Liver (tissue), 8 donors: ENCODE measurements at regions not wholly inside any gene's neighbourhood (a gene's known extent, or its start where the extent isn't known, plus 50 kb on each side); places are given as distances from the start of the nearest gene placed in this dataset.

Source experiments
- DNase-seq: peaks from one replicate; pipeline ENCODE4 v3.0.0-alpha.2; 2017; ENCODE audit warnings: low spot score
- H3K27ac ChIP-seq, 2 donors: one replicate each; pipeline ENCODE4 v1.7.0; 2013; ENCODE audit warnings: inconsistent platforms in 2 of 2, low read length in 2 of 2, control low read depth in 1 of 2, low read depth in 1 of 2, mild to moderate bottlenecking in 1 of 2
- H3K27me3 ChIP-seq, 4 donors: one replicate each; pipeline versions ENCODE4 v1.6.1 to v1.7.0; 2013; ENCODE audit warnings: low read length in 3 of 4, inconsistent platforms in 1 of 4, mild to moderate bottlenecking in 1 of 4, moderate library complexity in 1 of 4; ENCODE audit not compliant: control insufficient read depth in 4 of 4, insufficient read depth in 4 of 4
- H3K36me3 ChIP-seq, 4 donors: one replicate each; pipeline versions ENCODE4 v1.6.1 to v1.7.0; 2013; ENCODE audit warnings: low read length in 3 of 4, mild to moderate bottlenecking in 3 of 4, low read depth in 1 of 4, moderate library complexity in 1 of 4; ENCODE audit not compliant: control insufficient read depth in 4 of 4, insufficient read depth in 3 of 4
- H3K4me1 ChIP-seq, 4 donors: one replicate each; pipeline versions ENCODE4 v1.6.1 to v1.7.0; 2013; ENCODE audit warnings: low read length in 3 of 4, mild to moderate bottlenecking in 3 of 4, moderate library complexity in 1 of 4; ENCODE audit not compliant: control insufficient read depth in 4 of 4, insufficient read depth in 4 of 4
- H3K4me3 ChIP-seq, 3 donors: one replicate each; pipeline versions ENCODE4 v1.6.1 to v1.7.0; 2013; ENCODE audit warnings: low read length in 3 of 3, control low read depth in 1 of 3, low read depth in 1 of 3, mild to moderate bottlenecking in 1 of 3
- H3K9ac ChIP-seq, 2 donors: one replicate each; pipeline ENCODE4 v1.7.0; 2013; ENCODE audit warnings: low read length in 2 of 2, mild to moderate bottlenecking in 2 of 2, moderate library complexity in 2 of 2, control low read depth in 1 of 2, low read depth in 1 of 2
- H3K9me3 ChIP-seq, 4 donors: one replicate each; pipeline versions ENCODE4 v1.6.1 to v1.7.0; 2013; ENCODE audit warnings: low read length in 3 of 4; ENCODE audit not compliant: control insufficient read depth in 4 of 4
- CTCF ChIP-seq: fragments of 150-350 bp; IDR thresholded peaks from 2 replicates; pipeline ENCODE4 v1.5.1; 2017; ENCODE audit warnings: improper control_type of control experiment, low read depth, low read length; ENCODE audit not compliant: missing input control
- FOXA1 ChIP-seq: IDR thresholded peaks from 2 replicates; pipeline ENCODE4 v1.6.1; 2016; ENCODE audit warnings: antibody characterized with exemption
- FOXA2 ChIP-seq: IDR thresholded peaks from 2 replicates; pipeline ENCODE4 v1.6.1; 2016; ENCODE audit warnings: antibody characterized with exemption
- HNF4A ChIP-seq, 2 donors: conservative IDR thresholded peaks; 2 replicates each; pipeline ENCODE4 v1.6.1; 2016; ENCODE audit warnings: antibody characterized with exemption in 2 of 2, mild to moderate bottlenecking in 2 of 2
- HNF4G ChIP-seq: IDR thresholded peaks from 2 replicates; pipeline ENCODE4 v1.6.1; 2016; ENCODE audit warnings: antibody characterized with exemption
- JUND ChIP-seq, 2 donors: IDR thresholded peaks; 2 replicates each; pipeline ENCODE4 v1.6.1; 2016; ENCODE audit warnings: antibody characterized with exemption in 2 of 2
- NR2F2 ChIP-seq: IDR thresholded peaks from 2 replicates; pipeline ENCODE4 v1.6.1; 2016; ENCODE audit warnings: antibody characterized with exemption
- RAD21 ChIP-seq, 2 donors: IDR thresholded peaks; 2 replicates each; pipeline ENCODE4 v1.6.1; 2016; ENCODE audit warnings: antibody characterized with exemption in 2 of 2, mild to moderate bottlenecking in 2 of 2
- REST ChIP-seq: IDR thresholded peaks from 2 replicates; pipeline ENCODE4 v1.6.1; 2016; ENCODE audit warnings: antibody characterized with exemption, mild to moderate bottlenecking
- RXRA ChIP-seq, 2 donors: IDR thresholded peaks; 2 replicates each; pipeline ENCODE4 v1.6.1; 2017 to 2018; ENCODE audit warnings: antibody characterized with exemption in 2 of 2, mild to moderate bottlenecking in 1 of 2
- SP1 ChIP-seq: IDR thresholded peaks from 2 replicates; pipeline ENCODE4 v1.6.1; 2018; ENCODE audit warnings: antibody characterized with exemption, mild to moderate bottlenecking
- WGBS: extraction: QIAGEN DNeasy Blood & Tissue Kit; methylation state at CpG from one replicate; pipeline ENCODE4 v1.1.7; 2013; 5-methylcytosine and 5-hydroxymethylcytosine counted together
- donor health status: healthy.
- donor health status: healthy.
- donor health status: healthy.
- donor health status: healthy.
- donor health status: healthy.

GRCh38 chr3:159781867-159782266 lies 206.8 kb upstream of the IL12A start:
- H3K27me3 ChIP-seq, result no peaks in the 10 kb centered on the region
- H3K9me3 ChIP-seq, result no peaks in the 10 kb centered on the region
- no peak for DNase-seq
- no peak overlapping the region for H3K27ac ChIP-seq
- H3K36me3 ChIP-seq, result peaks cover 0 to under 1% (median 0%) of the 10 kb centered on the region in 4 donors
- no peak overlapping the region for H3K9ac ChIP-seq
- H3K4me3 ChIP-seq, result no peak overlapping the region
- TF ChIP-seq RAD21 (IDR thresholded peaks at IDR 0.05), result peak; percentile 26 to 59
- TF ChIP-seq CTCF, result peak; percentile 19
- peak; percentile 78 for TF ChIP-seq REST
- TF ChIP-seq FOXA1, result no peak
- TF ChIP-seq FOXA2, result no peak
- no peak for TF ChIP-seq JUND (IDR thresholded peaks at IDR 0.05)
- no peak for TF ChIP-seq NR2F2
- H3K4me1 ChIP-seq, result peaks cover 8 to 26% (median 17%) of the 10 kb centered on the region in 4 donors
- WGBS, result 91% methylated on average over 2 of the region's 2 CpGs

GRCh38 chr3:159782724-159783421 lies 205.8 kb upstream of the IL12A start:
- DNase-seq, result peak; percentile 55
- H3K27ac ChIP-seq, result no peak overlapping the region
- TF ChIP-seq HNF4A (conservative IDR thresholded peaks at IDR 0.05) (peak; percentile 49 to 59), SP1 (peak; percentile 8), FOXA2 (peak; percentile 57), RAD21 (IDR thresholded peaks at IDR 0.05) (peak in 1 of 2 donors; percentile 23), REST (peak; percentile 76), FOXA1 (peak; percentile 36), HNF4G (no peak), CTCF (no peak), JUND (IDR thresholded peaks at IDR 0.05) (peak in 1 of 2 donors; percentile 54), RXRA (IDR thresholded peaks at IDR 0.05) (peak; percentile 24 to 68)
- H3K36me3 ChIP-seq, result no peaks in the 10 kb centered on the region
- no peak overlapping the region for H3K4me3 ChIP-seq
- WGBS, result 44% methylated on average over 5 of the region's 5 CpGs
- no peaks in the 10 kb centered on the region for H3K9me3 ChIP-seq
- H3K27me3 ChIP-seq, result no peaks in the 10 kb centered on the region
- no peak overlapping the region for H3K9ac ChIP-seq
- peaks cover 10 to 35% (median 24%) of the 10 kb centered on the region in 4 donors for H3K4me1 ChIP-seq
